Activated B cell treated with CpG ODN at 0.5 μM for 24 hours (primary cell): ENCODE measurements at regions not wholly inside any gene's neighbourhood (a gene's known extent, or its start where the extent isn't known, plus 50 kb on each side); places are given as distances from the start of the nearest gene placed in this dataset.
A peak's percentile ranks its signal among the peaks of the same experiment; 100 is the strongest.

Source experiments
- ATAC-seq: fragments of 200-7000 bp; cut with Tn5 transposase; one replicate; pipeline ENCODE4 v1.10.0; 2021; ENCODE audit warnings: low read depth, mild to moderate bottlenecking, moderate library complexity
- CTCF ChIA-PET: fragments of 350-600 bp; sonication (Branson Sonifier 250); formaldehyde crosslinking; loops from one replicate; lab custom pipeline; 2021; ENCODE audit warnings: antibody characterized with exemption; lab: Charles Lee
- POLR2A ChIA-PET: fragments of 350-600 bp; sonication (Branson Sonifier 250); formaldehyde crosslinking; loops from one replicate; lab custom pipeline; 2021; ENCODE audit warnings: antibody characterized with exemption; lab: Charles Lee
- DNase-seq: peaks from one replicate; pipeline ENCODE4 v3.0.0; 2022
- H3K27ac Mint-ChIP-seq: one replicate; pipeline ENCODE4 v1.8.0; 2020; ENCODE audit warnings: mixed read lengths
- H3K27me3 Mint-ChIP-seq: one replicate; pipeline ENCODE4 v1.8.0; 2021; ENCODE audit warnings: mixed read lengths
- H3K36me3 Mint-ChIP-seq: one replicate; pipeline ENCODE4 v1.8.0; 2021; ENCODE audit warnings: low read depth, mixed read lengths
- H3K4me1 Mint-ChIP-seq: one replicate; pipeline ENCODE4 v1.8.0; 2021; ENCODE audit warnings: mixed read lengths
- H3K4me3 Mint-ChIP-seq: one replicate; pipeline ENCODE4 v1.8.0; 2020; ENCODE audit warnings: mild to moderate bottlenecking, mixed read lengths
- H3K9me3 Mint-ChIP-seq: one replicate; pipeline ENCODE4 v1.8.0; 2020; ENCODE audit warnings: mixed read lengths
- CTCF ChIP-seq: fragments of 200-600 bp; IDR thresholded peaks from one replicate; pipeline ENCODE4 v1.8.0; 2022; ENCODE audit warnings: antibody characterized with exemption, mild to moderate bottlenecking
- intact Hi-C: fragments of 100-400 bp; cut with micrococcal nuclease; formaldehyde crosslinking; loops from one replicate; pipeline ENCODE4 v1.15.1; 2024

GRCh38 chr20:9911519-9911918 lies 72.6 kb upstream of the PAK5 start:
- Mint-ChIP-seq H3K27ac (no peak overlapping the region), H3K9me3 (no peaks in the 10 kb centered on the region), H3K36me3 (no peaks in the 10 kb centered on the region), H3K4me1 (no peaks in the 10 kb centered on the region), H3K4me3 (no peak overlapping the region), H3K27me3 (peaks cover 18% of the 10 kb centered on the region)
- intact Hi-C loops = no loop called here
- DNase-seq (no peak), ATAC-seq (no peak)
- ChIA-PET CTCF (interaction anchor here (1.0 to 2.5 kb wide), 5 partner anchors 10 to 504 kb away, joined by 3 to 11 read pairs (median 7); no protein-coding TSS in a partner anchor), POLR2A (no interaction called here)
- TF ChIP-seq CTCF = no peak

GRCh38 chr20:9909167-9909566 lies 70.3 kb upstream of the PAK5 start:
- DNase-seq = no peak
- ChIA-PET POLR2A (no interaction called here), CTCF (no interaction called here)
- Mint-ChIP-seq H3K4me3 (no peak overlapping the region), H3K27me3 (peaks cover 16% of the 10 kb centered on the region), H3K36me3 (no peaks in the 10 kb centered on the region), H3K27ac (no peak overlapping the region), H3K4me1 (no peaks in the 10 kb centered on the region), H3K9me3 (no peaks in the 10 kb centered on the region)
- no peak for ATAC-seq
- TF ChIP-seq CTCF = no peak
- intact Hi-C loops = no loop called here

- Mint-ChIP-seq H3K27ac (no peak overlapping the region), H3K36me3 (no peaks in the 10 kb centered on the region), H3K27me3 (peaks cover 9% of the 10 kb centered on the region), H3K9me3 (peaks cover 3% of the 10 kb centered on the region), H3K4me1 (no peaks in the 10 kb centered on the region), H3K4me3 (no peak overlapping the region)
- intact Hi-C loops = no loop called here
- ATAC-seq (no peak), DNase-seq (no peak)
- ChIA-PET CTCF (interaction anchor here (0.9 to 2.2 kb wide), 2 partner anchors 9 to 11 kb away, joined by 3 to 9 read pairs; no protein-coding TSS in a partner anchor), POLR2A (no interaction called here)
- TF ChIP-seq CTCF = no peak
These were observed 64.3 kb upstream of the PAK5 start for GRCh38 chr20:9903048-9903655.

- Mint-ChIP-seq H3K27ac (no peak overlapping the region), H3K4me3 (peak overlapping the region; percentile 1), H3K27me3 (no peaks in the 10 kb centered on the region), H3K4me1 (no peaks in the 10 kb centered on the region), H3K36me3 (no peaks in the 10 kb centered on the region), H3K9me3 (peaks cover 8% of the 10 kb centered on the region)
- POLR2A ChIA-PET = no interaction called here
- CTCF ChIA-PET = no interaction called here
- TF ChIP-seq CTCF = no peak
- DNase-seq = no peak
- intact Hi-C loops = no loop called here
- ATAC-seq = no peak
These were observed 50.5 kb upstream of the PAK5 start for GRCh38 chr20:9889270-9889981.
